ENCODE measurements at regions not wholly inside any gene's neighbourhood (a gene's known extent, or its start where the extent isn't known, plus 50 kb on each side); places are given as distances from the start of the nearest gene placed in this dataset.
"Not testable (repeated sequence)": the region's sequence is repeated elsewhere in the genome, so short reads cannot be mapped to it uniquely, and the experiment has no call there.

DNA sequence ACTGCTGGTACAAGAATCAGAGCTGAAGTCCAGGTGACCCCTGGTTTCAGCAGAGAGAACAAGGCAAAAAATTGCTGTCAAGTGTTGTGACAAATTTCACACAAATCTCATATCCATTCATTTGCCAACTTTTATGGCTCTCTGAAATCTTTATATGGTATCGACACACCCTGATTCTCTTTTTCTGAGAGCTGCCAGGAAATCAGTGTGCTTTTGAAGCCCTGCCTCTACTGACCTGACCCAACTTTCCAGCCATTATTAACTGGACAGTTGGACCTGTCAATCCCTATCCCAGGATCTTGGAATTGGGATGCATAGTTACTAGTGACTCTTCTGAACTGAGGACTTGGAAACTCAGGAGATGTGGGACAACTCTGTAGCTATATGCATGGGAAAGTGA, 288.2 kb upstream of the GADL1 start:
- DNase-seq (ENCODE audit: low read depth): no peak

DNA sequence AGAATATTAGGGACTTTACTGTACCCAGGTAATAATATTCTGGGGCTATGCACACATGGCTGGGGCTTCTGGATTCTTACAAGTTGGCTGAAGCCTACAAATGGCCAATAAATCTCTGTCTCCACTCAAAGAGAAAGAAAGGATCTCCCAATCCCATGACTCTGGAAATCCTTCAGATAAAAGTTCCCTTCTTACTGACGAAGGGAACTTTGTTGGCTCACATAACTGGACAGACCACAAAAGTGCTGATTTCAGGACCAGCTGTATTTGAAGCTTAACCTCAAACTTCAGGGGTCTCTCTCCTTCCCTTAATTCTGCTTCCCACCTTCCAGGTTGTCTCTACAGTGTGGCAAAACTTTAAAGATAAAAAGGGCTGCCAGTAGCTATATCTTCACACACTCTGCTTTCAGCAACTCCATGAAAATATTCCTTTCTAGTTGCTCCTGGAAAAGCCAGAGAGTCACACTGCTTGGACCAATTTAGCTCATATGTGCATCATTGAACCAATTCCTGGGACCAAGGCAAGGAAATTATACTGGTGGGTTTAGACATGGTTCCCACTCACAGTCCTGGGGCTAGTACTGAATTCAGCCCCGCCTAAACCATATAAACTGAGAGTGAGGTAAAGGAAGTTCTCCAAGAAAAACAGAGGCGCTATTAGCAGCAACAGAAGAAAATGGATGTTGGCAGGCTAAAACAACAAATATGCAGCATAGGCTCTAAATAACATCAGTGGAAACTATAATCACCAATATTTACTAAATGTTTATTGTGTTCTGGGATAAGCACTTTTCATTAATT, 290.0 kb upstream of the GADL1 start:
- no peak for DNase-seq (ENCODE audit: low read depth)

DNA sequence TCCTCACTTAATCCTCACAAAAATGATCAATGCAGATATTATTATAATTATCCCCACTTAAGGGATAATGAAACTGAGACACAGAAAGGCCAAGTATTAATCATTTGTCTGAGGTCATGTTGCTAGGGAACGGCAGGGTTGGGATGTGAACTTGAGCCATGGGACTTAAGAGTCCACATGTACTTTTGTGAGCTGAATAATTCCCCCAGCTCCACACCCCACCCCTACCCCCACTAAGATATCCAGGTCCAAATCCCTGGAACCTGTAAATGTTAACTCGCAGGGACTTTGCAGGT, 290.5 kb upstream of the GADL1 start:
- no peak for DNase-seq (ENCODE audit: low read depth)

GRCh38 chr3:31186041-31186440, 291.6 kb upstream of the GADL1 start:
- DNase-seq (ENCODE audit: low read depth): no peak

- no peak for DNase-seq (ENCODE audit: low read depth)
Measured at GRCh38 chr3:31187380-31187779, 292.9 kb upstream of the GADL1 start.

DNA sequence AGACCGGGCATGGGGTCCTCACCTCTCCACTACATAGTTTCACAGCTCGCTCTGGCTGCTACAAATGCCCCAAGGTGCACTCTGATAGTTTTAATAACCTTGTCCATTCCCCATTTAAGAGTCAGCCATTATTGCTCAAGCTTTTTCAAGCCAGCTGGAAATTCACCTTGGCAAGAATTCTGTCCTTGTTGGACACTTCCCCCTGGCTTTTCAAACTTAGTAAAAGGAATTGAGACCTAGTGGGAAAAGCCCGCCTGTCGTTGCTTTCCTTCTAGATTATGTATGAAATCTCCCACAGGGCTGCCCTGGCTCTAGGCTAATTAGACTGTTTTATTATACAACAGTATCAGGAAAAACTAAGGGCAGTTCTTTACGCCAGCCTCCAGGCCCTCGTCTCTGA, 293.7 kb upstream of the GADL1 start:
- no peak for DNase-seq (ENCODE audit: low read depth)

GRCh38 chr3:31189330-31189729, 294.9 kb upstream of the GADL1 start:
- no peak for DNase-seq (ENCODE audit: low read depth)

- DNase-seq (ENCODE audit: low read depth): no peak
Measured at GRCh38 chr3:31189971-31190370, 295.5 kb upstream of the GADL1 start.

DNA sequence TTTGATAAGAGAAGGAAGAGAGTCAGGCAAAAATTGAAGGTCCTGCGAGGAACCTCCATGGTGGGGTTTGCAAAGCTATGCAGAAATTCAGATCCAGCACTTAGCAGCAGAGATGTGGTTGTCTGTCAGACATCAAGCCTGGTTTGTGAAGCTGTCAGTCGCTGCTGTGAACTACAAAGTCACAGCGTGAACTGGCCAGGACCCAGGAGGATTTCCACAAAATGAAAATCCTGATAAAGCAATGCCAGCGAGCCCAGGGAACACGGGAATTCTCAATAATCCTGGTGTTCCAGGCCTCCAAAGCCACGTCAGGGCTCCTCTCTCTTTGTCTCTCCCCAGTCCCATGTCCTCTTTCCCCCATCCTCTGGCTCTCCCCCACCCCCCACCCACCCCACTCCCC, 296.9 kb upstream of the GADL1 start:
- no peak for DNase-seq (ENCODE audit: low read depth)

GRCh38 chr3:31193429-31193828, 299.0 kb upstream of the GADL1 start:
- no peak for DNase-seq (ENCODE audit: low read depth)

- no peak for DNase-seq (ENCODE audit: low read depth)
Measured at GRCh38 chr3:31193871-31194270, 299.4 kb upstream of the GADL1 start.

GRCh38 chr3:31196261-31196660, 301.8 kb upstream of the GADL1 start:
- no peak for DNase-seq (ENCODE audit: low read depth)

- DNase-seq (ENCODE audit: low read depth): no peak
Measured at GRCh38 chr3:31196881-31197364, 302.5 kb upstream of the GADL1 start.

DNA sequence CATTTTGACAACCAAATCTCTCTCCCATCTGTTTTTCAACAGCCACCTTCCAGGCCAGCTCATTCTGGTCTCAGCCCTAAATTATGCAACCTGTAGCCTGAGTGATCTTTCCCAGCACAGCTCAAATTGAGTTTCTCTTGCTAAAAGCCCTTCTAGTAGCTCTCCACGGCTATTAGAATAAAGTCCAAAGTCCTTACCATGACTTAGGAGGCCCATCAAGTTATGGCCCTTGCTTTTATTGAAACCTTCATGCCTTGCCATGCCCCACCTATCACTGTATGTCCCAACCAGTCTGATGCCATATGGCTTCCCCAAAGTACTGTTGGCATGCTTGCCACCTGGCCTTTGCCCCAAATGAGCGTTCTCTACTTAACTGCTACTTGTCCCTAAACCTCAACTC, 303.5 kb upstream of the GADL1 start:
- no peak for DNase-seq (ENCODE audit: low read depth)

GRCh38 chr3:31198890-31199289, 304.4 kb upstream of the GADL1 start:
- no peak for DNase-seq (ENCODE audit: low read depth)

GRCh38 chr3:31203960-31204795, 309.7 kb upstream of the GADL1 start:
- no peak for DNase-seq (ENCODE audit: low read depth)

GRCh38 chr3:31204796-31205056, 310.3 kb upstream of the GADL1 start:
- DNase-seq (ENCODE audit: low read depth): not testable (repeated sequence)

DNA sequence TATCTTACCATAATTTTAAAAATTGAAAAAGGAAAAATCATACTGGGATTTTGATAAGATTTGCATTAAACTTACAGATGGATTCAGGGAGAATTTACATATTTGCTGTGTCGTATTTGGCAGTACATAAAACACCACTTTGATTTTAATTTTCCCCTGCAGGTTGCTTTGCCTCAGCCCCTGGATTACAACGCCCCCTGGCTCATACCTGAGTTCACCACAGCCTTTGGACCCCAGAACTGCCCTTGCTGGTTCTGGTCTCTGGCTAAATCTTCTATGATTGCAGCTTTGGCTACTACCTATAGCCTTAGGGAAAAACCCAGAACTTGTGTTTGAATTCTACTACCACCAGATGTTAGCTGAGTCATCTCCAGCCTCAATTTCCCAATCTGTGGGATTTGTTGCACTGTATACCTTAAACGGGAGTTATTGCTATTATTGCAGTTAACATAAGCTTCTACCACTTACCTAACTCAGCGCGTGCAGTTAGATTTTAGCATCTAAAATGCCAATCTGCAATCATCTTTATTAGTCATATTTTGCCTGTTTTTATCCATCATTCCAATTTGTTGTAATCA, 315.7 kb upstream of the GADL1 start:
- DNase-seq (ENCODE audit: low read depth): no peak

- peak; percentile 48 for DNase-seq (ENCODE audit: low read depth)
Measured at GRCh38 chr3:31213869-31214486, 318.7 kb upstream of the STT3B start.

DNA sequence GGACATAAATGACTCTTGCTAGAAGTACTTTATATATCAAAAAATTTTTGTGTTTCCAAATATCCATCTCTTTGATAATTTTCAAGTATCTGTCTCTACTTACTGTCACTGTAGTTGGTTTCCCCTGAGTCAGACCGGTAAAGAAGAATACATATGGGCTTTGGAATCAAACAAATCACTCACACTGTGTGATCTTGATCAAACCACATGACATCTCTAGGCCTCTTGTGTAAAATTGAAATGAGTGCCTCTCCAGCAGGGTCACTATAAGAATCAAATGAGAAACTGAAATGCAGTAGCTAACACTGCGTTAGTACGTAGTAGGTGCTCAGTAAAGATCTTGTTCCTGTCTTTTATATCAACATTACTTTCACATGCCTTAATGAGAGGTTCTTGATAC, 314.6 kb upstream of the STT3B start:
- no peak for DNase-seq (ENCODE audit: low read depth)

- DNase-seq (ENCODE audit: low read depth): no peak
Measured at GRCh38 chr3:31219131-31219843, 313.4 kb upstream of the STT3B start.

DNA sequence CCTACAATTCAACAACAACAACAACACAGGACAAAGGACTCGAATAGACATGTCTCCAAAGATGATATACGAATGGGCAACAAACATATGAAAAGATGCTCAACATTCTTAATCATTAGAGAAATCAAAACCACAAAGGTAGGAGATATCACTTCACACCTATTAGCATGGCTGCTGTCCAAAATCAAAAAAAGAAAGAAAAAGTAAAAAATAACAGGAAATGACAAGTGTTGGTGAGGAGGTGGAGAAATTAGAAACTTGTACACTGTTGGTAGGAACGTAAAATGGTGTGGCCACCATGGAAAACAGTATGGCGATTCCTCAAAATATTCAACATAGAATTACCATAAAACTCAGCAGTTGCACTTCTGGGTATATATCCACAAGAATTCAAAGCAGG, 312.3 kb upstream of the STT3B start:
- no peak for DNase-seq (ENCODE audit: low read depth)
